MG63 (cell line): ENCODE measurements at regions not wholly inside any gene's neighbourhood (a gene's known extent, or its start where the extent isn't known, plus 50 kb on each side); places are given as distances from the start of the nearest gene placed in this dataset.

Experiments used
- DNase-seq: peaks from one replicate; pipeline ENCODE4 v3.0.0-alpha.2; 2020
- H3K27me3 ChIP-seq: fragments of 250-450 bp; sonication (Bioruptor Pico); 2 replicates; pipeline ENCODE4 v1.5.1; 2020; ENCODE audit warnings: mild to moderate bottlenecking, moderate library complexity
- H3K36me3 ChIP-seq: fragments of 250-450 bp; sonication (Bioruptor Pico); 2 replicates; pipeline ENCODE4 v1.5.1; 2020; ENCODE audit warnings: mild to moderate bottlenecking, moderate library complexity
- H3K4me3 ChIP-seq: fragments of 250-450 bp; sonication (Bioruptor Pico); 2 replicates; pipeline ENCODE4 v1.5.1; 2020; ENCODE audit warnings: mild to moderate bottlenecking, moderate library complexity
- H3K9me3 ChIP-seq: fragments of 250-450 bp; sonication (Bioruptor Pico); 2 replicates; pipeline ENCODE4 v1.5.1; 2020; ENCODE audit warnings: mild to moderate bottlenecking, moderate library complexity

DNA sequence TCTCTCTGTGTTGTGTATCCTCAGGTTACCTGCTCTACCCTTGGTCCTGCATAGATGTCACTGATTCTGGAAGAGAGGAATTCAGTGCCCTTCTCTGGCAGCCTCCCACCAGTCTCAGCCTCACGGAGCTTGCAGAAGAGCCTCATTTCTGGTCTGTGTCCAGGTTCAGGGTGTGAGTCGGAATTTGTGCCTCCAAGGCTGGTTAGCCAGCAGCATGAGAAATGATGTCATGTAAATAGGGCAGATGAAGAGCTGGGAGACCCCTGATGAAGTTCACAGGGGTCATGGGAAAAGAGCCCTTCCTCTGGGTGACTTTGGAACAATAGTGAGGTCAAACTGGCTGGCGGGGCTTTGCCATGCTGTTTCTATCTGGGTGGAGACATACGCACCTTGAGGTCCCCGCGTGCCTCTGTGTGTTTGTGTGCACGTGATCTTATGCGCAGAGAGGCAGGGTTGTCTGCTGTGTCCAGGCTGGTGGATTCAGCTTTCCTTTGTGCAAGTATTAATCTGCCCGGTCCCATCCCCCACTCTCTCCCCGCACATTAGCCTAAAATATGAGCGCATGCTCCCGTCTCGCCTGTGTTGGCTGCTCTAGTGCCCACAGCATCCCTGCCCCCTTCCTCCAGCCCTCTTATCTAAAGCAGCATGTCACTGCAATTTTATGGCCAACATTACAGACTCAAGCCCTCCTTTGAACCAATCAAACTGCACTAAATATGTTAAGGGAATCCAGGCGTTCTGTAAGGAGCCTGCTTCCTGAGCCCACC lies 256.3 kb upstream of the ZFHX3 start:
- no peaks in the 10 kb centered on the region for H3K27me3 ChIP-seq
- H3K9me3 ChIP-seq: no peaks in the 10 kb centered on the region
- H3K4me3 ChIP-seq: no peak overlapping the region
- DNase-seq: peak; percentile 17
- no peaks in the 10 kb centered on the region for H3K36me3 ChIP-seq

- DNase-seq: no peak
- Histone ChIP-seq H3K4me3 (no peak overlapping the region), H3K27me3 (no peaks in the 10 kb centered on the region), H3K9me3 (no peaks in the 10 kb centered on the region), H3K36me3 (no peaks in the 10 kb centered on the region)
Measured at GRCh38 chr16:73302942-73303341, 255.0 kb upstream of the ZFHX3 start.

- Histone ChIP-seq H3K4me3 (no peak overlapping the region), H3K9me3 (no peaks in the 10 kb centered on the region), H3K36me3 (no peaks in the 10 kb centered on the region), H3K27me3 (no peaks in the 10 kb centered on the region)
- DNase-seq: no peak
Measured at GRCh38 chr16:73301984-73302383, 254.1 kb upstream of the ZFHX3 start.

- Histone ChIP-seq H3K27me3 (no peaks in the 10 kb centered on the region), H3K4me3 (no peak overlapping the region), H3K36me3 (no peaks in the 10 kb centered on the region), H3K9me3 (no peaks in the 10 kb centered on the region)
- no peak for DNase-seq
Measured at GRCh38 chr16:73299346-73299745, 251.4 kb upstream of the ZFHX3 start.

DNA sequence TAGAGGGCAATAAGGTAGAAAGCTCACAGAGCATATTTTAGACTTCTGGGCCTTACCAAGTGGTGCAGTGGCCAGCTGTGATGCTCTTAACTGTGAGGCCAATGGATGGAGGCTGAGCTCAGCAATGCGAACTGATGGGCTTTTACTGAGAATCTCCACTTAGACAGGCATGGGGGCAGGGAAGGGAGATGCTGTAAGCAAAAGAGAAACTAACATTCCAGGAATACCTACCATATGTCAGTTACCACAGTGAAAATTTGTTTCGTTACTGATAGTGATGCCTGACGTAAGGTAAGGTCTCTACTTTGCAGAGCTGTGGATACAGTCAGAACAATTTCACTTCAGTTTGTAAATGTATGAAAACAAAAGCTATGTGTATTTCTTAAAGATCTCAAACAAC lies 250.6 kb upstream of the ZFHX3 start:
- Histone ChIP-seq H3K9me3 (no peaks in the 10 kb centered on the region), H3K27me3 (no peaks in the 10 kb centered on the region), H3K4me3 (no peak overlapping the region), H3K36me3 (no peaks in the 10 kb centered on the region)
- DNase-seq: no peak

DNA sequence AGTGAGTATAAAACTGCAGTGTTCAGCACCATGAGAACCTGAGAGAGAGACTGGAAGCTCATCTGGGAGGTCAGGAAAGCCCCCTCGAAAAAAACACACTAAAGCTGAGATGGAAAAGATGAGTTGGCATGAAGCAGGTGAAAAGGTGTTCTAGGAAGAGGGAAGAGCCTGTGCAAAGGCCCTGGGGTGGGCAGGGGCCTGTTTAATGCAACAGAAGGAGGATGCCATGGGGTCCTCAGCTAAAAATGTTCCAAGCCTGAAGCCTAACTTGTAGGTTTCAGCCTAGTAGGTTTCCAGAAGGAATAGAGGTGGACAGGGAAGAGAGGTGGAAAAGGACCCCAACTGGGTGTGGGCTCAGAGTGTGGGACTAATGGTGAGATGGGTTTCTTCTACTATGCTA lies 242.3 kb upstream of the ZFHX3 start:
- no peak for DNase-seq
- Histone ChIP-seq H3K27me3 (no peaks in the 10 kb centered on the region), H3K4me3 (no peak overlapping the region)

GRCh38 chr16:73289232-73289631 lies 241.3 kb upstream of the ZFHX3 start:
- no peaks in the 10 kb centered on the region for H3K36me3 ChIP-seq

More for the DNA sequence above, 242.3 kb upstream of the ZFHX3 start:
- Histone ChIP-seq H3K36me3 (no peaks in the 10 kb centered on the region), H3K9me3 (no peaks in the 10 kb centered on the region)

DNA sequence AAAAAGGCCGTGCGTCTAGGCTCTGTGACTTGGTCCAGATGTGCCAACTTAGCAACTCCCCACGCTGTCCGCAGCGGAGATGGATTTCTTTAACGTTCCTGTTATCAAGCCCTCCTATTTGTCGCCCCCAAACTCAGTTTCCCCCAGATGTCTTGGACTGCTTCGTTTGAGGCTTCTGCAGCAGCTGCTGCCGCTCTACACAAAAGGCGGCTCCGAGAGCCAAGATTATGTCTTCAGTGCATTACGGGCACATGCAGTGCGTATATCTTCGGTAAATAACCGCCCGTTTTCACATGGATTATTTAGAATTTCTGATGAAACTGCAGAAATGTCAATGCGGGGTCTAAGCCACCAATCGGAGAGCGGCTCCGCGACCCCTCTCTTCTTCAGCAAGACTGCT lies 240.6 kb upstream of the ZFHX3 start:
- Histone ChIP-seq H3K27me3 (no peaks in the 10 kb centered on the region), H3K4me3 (no peak overlapping the region), H3K9me3 (no peaks in the 10 kb centered on the region), H3K36me3 (no peaks in the 10 kb centered on the region)
- DNase-seq: no peak

More at GRCh38 chr16:73289232-73289631, 241.3 kb upstream of the ZFHX3 start:
- DNase-seq: no peak
- H3K4me3 ChIP-seq: no peak overlapping the region
- no peaks in the 10 kb centered on the region for H3K9me3 ChIP-seq
- H3K27me3 ChIP-seq: no peaks in the 10 kb centered on the region

DNA sequence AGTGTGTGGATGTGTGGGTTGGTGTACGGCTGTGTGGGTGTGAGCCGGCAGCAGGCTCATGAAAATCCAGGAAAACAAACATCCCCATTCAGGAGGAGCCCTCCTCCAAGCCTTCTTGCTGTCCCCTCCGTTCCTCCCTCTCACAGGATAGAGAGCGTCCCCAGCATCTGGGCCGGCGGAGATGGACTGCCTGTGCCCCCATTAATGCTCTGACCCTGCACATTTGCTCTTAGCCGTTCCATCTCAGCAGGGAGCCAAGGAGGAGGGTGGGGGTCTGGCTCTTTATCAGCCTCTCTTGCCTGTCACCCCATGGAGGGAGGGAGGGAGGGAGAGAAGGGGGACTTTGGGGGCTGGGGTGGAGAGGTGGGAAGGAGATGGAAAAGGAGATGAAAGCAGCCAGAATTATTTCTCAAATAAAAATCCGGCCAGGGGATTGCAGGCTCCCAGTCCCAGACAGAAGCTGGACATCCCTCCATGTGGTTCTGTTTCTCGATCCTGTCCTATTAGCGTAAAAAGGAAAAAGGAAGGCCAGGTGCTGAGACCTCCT lies 240.0 kb upstream of the ZFHX3 start:
- H3K27me3 ChIP-seq: no peaks in the 10 kb centered on the region
- DNase-seq: no peak
- H3K9me3 ChIP-seq: no peaks in the 10 kb centered on the region
- H3K36me3 ChIP-seq: no peaks in the 10 kb centered on the region
- no peak overlapping the region for H3K4me3 ChIP-seq

DNA sequence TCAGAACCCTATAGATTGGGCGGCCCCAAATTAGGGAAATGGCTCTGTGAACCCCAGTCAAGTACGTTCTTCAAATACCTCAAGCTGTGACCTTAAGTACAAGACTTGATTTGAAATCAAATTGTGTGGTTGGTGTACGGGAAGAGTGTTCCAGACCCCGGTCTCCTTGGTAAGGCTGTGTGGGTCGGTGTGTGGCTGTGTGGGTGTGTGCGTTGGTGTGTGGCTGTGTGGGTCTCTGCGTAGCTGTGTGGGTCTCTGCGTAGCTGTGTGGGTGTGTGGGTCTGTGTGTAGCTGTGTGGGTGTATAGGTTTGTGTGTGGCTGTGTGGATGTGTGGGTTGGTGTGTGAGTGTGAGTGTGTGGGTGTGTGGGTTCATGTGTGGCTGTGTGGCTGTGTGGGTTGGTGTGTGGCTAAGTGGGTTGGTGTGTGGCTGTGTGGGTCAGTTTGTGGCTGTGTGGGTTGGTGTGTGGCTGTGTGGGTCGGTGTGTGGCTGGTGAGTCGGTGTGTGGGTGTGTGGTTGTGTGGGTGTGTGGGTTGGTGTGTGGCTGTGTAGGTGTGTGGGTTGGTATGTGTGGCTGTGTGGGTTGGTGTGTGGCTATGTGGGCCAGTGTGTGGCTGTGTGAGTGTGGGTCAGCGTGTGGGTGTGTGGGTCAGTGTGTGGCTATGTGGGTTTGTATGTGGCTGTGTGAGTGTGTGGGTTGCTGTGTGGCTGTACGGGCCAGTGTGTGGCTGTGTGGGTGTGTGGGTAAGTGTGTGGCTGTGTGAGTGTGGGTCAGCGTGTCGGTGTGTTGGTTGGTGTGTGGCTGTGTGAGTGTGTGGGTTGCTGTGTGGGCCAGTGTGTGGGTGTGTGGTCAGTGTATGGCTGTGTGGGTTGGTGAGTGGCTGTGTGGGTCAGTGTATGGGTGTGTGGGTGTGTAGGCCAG lies 238.7 kb upstream of the ZFHX3 start:
- DNase-seq: no peak
- Histone ChIP-seq H3K9me3 (no peaks in the 10 kb centered on the region), H3K4me3 (no peak overlapping the region), H3K27me3 (no peaks in the 10 kb centered on the region), H3K36me3 (no peaks in the 10 kb centered on the region)

DNA sequence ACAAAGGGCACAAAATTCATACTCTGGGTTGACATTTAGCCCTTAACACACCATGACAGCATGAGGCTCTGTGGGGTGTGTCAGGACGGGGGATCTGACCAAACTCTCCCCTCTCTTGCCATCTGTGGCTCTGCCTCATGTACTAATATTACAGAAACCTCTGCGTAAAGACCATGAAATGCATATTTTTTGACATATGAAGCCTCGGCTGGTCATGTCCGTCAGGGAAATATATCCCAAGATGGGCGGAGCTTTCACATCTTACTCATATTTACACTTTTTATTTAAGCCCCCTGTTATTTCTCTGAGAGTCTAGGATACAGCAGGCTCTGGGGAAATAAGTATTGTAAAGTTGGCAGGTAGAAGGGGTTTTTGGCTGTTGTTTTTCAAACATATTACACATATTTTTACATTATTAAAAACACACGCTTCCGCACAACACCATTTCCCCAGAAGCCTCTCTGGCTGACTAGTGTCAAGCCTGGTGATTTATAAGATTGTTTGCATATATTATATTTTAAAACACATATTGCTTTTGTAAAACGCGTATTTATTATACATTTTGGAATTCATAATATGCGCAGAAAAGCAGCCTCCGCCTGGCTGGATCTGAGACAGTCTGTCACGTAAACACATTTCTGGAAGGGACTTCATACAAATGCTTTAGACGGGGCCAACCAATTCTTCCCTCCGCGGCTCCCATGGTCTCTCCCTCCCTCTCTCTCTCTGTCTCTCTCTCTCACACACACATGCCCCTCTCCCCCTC lies 237.7 kb upstream of the ZFHX3 start:
- H3K9me3 ChIP-seq: no peaks in the 10 kb centered on the region
- no peak for DNase-seq
- H3K4me3 ChIP-seq: no peak overlapping the region
- H3K27me3 ChIP-seq: no peaks in the 10 kb centered on the region
- H3K36me3 ChIP-seq: no peaks in the 10 kb centered on the region

DNA sequence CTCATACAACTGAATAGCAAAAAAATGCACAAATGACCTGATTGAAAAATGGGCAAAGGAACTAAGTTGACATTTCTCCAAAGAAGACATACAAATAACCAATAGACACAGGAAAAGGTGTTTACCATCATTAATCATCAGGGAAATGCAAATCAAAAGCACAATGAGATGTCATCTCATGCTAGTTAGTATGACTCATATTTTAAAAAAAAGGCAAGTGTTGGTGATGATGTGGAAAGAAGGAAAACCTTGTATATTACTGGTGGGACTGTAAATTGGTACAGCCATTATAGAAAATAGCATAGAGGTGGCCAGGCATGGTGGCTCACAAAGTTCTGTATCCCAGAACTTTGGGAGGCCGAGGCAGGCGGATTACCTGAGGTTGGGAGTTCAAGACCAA lies 232.5 kb upstream of the ZFHX3 start:
- Histone ChIP-seq H3K9me3 (no peaks in the 10 kb centered on the region), H3K27me3 (no peaks in the 10 kb centered on the region), H3K4me3 (no peak overlapping the region), H3K36me3 (no peaks in the 10 kb centered on the region)
- DNase-seq: no peak

DNA sequence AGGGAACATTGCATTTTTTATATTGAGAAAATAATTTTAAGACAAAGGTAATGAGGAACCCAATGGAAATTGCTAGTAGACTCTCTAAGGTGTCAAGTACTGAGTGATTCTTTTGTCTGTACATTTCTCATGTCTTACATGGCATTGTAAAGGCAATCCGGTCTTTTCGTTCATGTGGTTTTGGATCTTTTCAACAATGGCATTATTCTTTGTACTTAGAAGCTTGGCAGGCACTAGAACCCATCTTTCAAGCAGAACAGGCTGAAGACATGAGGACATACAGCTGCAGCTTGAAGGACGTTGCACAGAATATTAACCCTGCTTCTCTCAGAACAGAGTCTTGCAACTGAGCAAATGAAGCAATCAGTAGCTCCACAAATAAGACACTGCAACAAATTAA lies 231.5 kb upstream of the ZFHX3 start:
- no peak for DNase-seq
- no peaks in the 10 kb centered on the region for H3K27me3 ChIP-seq
- no peak overlapping the region for H3K4me3 ChIP-seq
- H3K9me3 ChIP-seq: no peaks in the 10 kb centered on the region
- H3K36me3 ChIP-seq: no peaks in the 10 kb centered on the region

DNA sequence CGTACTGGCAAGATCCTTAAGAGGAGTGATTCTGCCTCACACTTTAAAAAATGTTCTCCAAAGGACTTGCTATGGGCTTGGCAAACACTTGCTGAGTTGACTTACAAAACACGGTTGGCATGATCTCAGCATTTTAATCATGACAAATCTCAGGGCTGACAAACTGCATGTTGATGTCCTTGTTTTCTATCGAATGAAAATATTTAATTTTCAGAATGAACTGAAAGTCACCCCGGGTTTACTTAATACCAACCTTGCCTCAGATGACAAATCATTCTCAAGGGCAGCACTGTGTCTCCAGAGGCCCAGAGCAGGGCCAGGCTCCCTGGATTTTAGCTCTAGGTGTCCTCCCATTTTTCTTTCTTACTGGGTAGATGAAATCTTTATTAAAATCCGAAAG lies 229.1 kb upstream of the ZFHX3 start:
- Histone ChIP-seq H3K27me3 (no peaks in the 10 kb centered on the region), H3K4me3 (no peak overlapping the region), H3K9me3 (no peaks in the 10 kb centered on the region), H3K36me3 (no peaks in the 10 kb centered on the region)
- DNase-seq: no peak

GRCh38 chr16:73275448-73275847 lies 227.5 kb upstream of the ZFHX3 start:
- Histone ChIP-seq H3K4me3 (no peak overlapping the region), H3K9me3 (no peaks in the 10 kb centered on the region), H3K36me3 (no peaks in the 10 kb centered on the region), H3K27me3 (no peaks in the 10 kb centered on the region)
- DNase-seq: no peak

DNA sequence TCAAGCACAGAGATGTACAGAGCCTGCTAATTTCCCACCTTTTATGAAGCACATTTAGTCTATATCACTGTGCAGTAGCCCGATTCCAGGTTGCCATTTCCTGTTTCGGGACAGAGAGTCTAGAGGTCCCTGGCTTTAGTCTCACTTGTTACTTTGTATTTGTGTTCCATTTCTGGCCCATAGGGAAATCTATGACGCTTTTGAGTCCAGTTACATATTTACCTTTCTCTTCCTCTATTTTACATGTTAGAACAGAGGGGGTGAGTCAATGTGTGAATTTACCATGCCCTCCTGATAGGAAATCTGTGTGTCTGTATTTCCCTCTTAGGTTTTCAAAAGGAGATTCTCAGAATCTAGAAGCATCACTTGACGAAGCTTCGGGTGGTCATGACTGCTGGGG lies 227.1 kb upstream of the ZFHX3 start:
- Histone ChIP-seq H3K27me3 (no peaks in the 10 kb centered on the region), H3K4me3 (no peak overlapping the region), H3K36me3 (no peaks in the 10 kb centered on the region), H3K9me3 (no peaks in the 10 kb centered on the region)
- DNase-seq: no peak

DNA sequence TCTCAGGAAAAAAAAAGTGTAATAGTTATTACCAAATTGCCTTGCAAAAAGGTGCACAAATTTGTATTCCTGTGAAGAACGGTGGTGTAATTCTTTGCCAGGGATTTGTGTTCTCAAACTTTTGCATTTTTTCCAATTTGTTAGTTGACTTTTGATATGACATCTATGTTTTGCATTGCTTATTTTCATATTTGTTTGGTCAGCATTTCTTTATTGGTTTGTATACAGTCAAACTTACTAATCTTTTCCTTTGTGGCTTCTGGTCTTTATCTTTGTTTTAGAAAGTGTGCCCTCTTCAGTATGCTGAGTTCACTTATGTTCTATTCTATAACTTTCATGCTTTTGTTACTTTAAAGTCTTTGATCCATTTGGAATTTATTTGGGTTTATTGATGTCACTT lies 226.2 kb upstream of the ZFHX3 start:
- no peak for DNase-seq
- H3K27me3 ChIP-seq: no peaks in the 10 kb centered on the region
- no peak overlapping the region for H3K4me3 ChIP-seq
- no peaks in the 10 kb centered on the region for H3K36me3 ChIP-seq
- H3K9me3 ChIP-seq: no peaks in the 10 kb centered on the region
